HCT116 (cell line): ENCODE measurements at regions not wholly inside any gene's neighbourhood (a gene's known extent, or its start where the extent isn't known, plus 50 kb on each side); places are given as distances from the start of the nearest gene placed in this dataset.

Source experiments
- ATAC-seq: fragments of 200-7000 bp; cut with Tn5 transposase; 2 replicates; pipeline ENCODE4 v1.9.1; 2020; ENCODE audit warnings: mild to moderate bottlenecking, moderate library complexity
- BruUV-seq: library from RNA; stranded (reverse); fragments of 400-500 nt; replicated peaks from 2 replicates; lab custom pipeline; 2021; lab: Mats Ljungman, UMichigan
- CTCF ChIA-PET: fragments of 300-600 bp; sonication (Branson Sonifier 250); formaldehyde crosslinking; loops from one replicate; lab custom pipeline; 2021; ENCODE audit warnings: antibody characterized with exemption; lab: Charles Lee
- POLR2A ChIA-PET: fragments of 300-600, 350-600 bp; sonication (Branson Sonifier 250); formaldehyde crosslinking; loops from one replicate; lab custom pipeline; 2021; ENCODE audit warnings: antibody characterized with exemption; lab: Charles Lee
- RAD21 ChIA-PET, 2 experiments: fragments of 300-600 bp; sonication (Branson Sonifier 250); formaldehyde crosslinking; loops; one replicate each; lab custom pipeline; 2023; ENCODE audit warnings: low total read pairs in 2 of 2; ENCODE audit not compliant: uncharacterized antibody in 2 of 2, unreplicated experiment in 2 of 2, low non-redundant PET in 1 of 2; lab: Charles Lee
- DNase-seq: peaks from one replicate; pipeline ENCODE4 v3.0.0-alpha.2; 2010; ENCODE audit warnings: low read depth, low spot score
- H2AFZ ChIP-seq: fragments of 200-600 bp; shearing (Covaris generic), sonication (generic); 2 replicates; pipeline ENCODE4 v1.6.1; 2017; ENCODE audit warnings: low read depth, mixed run types, mixed read lengths, antibody characterized with exemption, low read length; ENCODE audit not compliant: poor library complexity, severe bottlenecking
- H3K27ac ChIP-seq: 2 replicates; pipeline ENCODE4 v1.5.1; 2012; ENCODE audit warnings: low read depth, low read length
- H3K27me3 ChIP-seq: fragments of 200-600 bp; sonication (generic); 2 replicates; pipeline ENCODE4 v1.6.1; 2016; ENCODE audit warnings: mixed run types, low read length, mixed read lengths; ENCODE audit not compliant: insufficient read depth
- H3K36me3 ChIP-seq, 2 experiments: fragments of 200-500 bp in 1 of 2; fragments of 200-600 bp in 1 of 2; sonication (Bioruptor generic) in 1 of 2; sonication (generic) in 1 of 2; 2 replicates each; pipeline versions ENCODE4 v1.5.1 to v1.6.1; 2014 to 2016; ENCODE audit warnings: low read length in 2 of 2, inconsistent platforms in 1 of 2, mixed read lengths in 1 of 2, mixed run types in 1 of 2; ENCODE audit not compliant: insufficient read depth in 2 of 2, control insufficient read depth in 1 of 2
- H3K4me1 ChIP-seq, 2 experiments: fragments of 200-600 bp in 1 of 2; sonication (generic) in 1 of 2; 2 replicates each; pipeline versions ENCODE4 v1.5.1 to v1.6.1; 2012 to 2017; ENCODE audit warnings: low read length in 2 of 2, inconsistent platforms in 1 of 2, mild to moderate bottlenecking in 1 of 2, mixed read lengths in 1 of 2, mixed run types in 1 of 2, moderate library complexity in 1 of 2; ENCODE audit not compliant: insufficient read depth in 2 of 2, control insufficient read depth in 1 of 2
- H3K4me2 ChIP-seq: fragments of 200-600 bp; sonication (generic); 2 replicates; pipeline ENCODE4 v1.6.1; 2017; ENCODE audit warnings: mixed run types, low read length, mixed read lengths
- H3K4me3 ChIP-seq, 2 experiments: fragments of 200-600 bp in 1 of 2; sonication (generic) in 1 of 2; replicated peaks in 1 of 2; 2 replicates each; pipeline ENCODE4 v1.5.1; 2011 to 2016; ENCODE audit warnings: low read length in 2 of 2, control low read depth in 1 of 2, low read depth in 1 of 2, mild to moderate bottlenecking in 1 of 2, mixed read lengths in 1 of 2, mixed run types in 1 of 2
- H3K79me2 ChIP-seq: fragments of 200-600 bp; sonication (generic); 2 replicates; pipeline ENCODE4 v1.6.1; 2017; ENCODE audit warnings: mild to moderate bottlenecking, mixed run types, low read length, moderate library complexity, mixed read lengths; ENCODE audit not compliant: insufficient read depth
- H3K9ac ChIP-seq: fragments of 200-600 bp; sonication (generic); 2 replicates; pipeline ENCODE4 v1.6.1; 2016; ENCODE audit warnings: low read length, mixed read lengths
- H3K9me2 ChIP-seq: fragments of 200-600 bp; sonication (generic), shearing (Covaris generic); 2 replicates; pipeline ENCODE4 v1.6.1; 2017; ENCODE audit warnings: mixed run types, mild to moderate bottlenecking, moderate library complexity; ENCODE audit not compliant: insufficient read depth
- H3K9me3 ChIP-seq, 2 experiments: fragments of 200-500 bp in 1 of 2; fragments of 200-600 bp in 1 of 2; sonication (Bioruptor generic) in 1 of 2; sonication (generic) in 1 of 2; 2 replicates each; pipeline ENCODE4 v1.6.1; 2014 to 2017; ENCODE audit warnings: low read length in 2 of 2, mixed read lengths in 2 of 2, inconsistent platforms in 1 of 2, low read depth in 1 of 2, mild to moderate bottlenecking in 1 of 2, mixed run types in 1 of 2, moderate library complexity in 1 of 2; ENCODE audit not compliant: control insufficient read depth in 1 of 2, insufficient read depth in 1 of 2
- H4K20me1 ChIP-seq: fragments of 200-600 bp; sonication (generic), shearing (Covaris generic); 2 replicates; pipeline ENCODE4 v1.6.1; 2017; ENCODE audit warnings: mixed run types, mild to moderate bottlenecking, moderate library complexity; ENCODE audit not compliant: insufficient read depth
- CBX3 ChIP-seq: IDR thresholded peaks from 2 replicates; pipeline ENCODE4 v1.6.1; 2012; ENCODE audit warnings: low read depth
- CEBPB ChIP-seq: IDR thresholded peaks from 2 replicates; pipeline ENCODE4 v1.6.1; 2012; ENCODE audit warnings: low read depth
- EGR1 ChIP-seq: IDR thresholded peaks from 2 replicates; pipeline ENCODE4 v1.6.1; 2012; ENCODE audit warnings: low read depth
- ELF1 ChIP-seq: IDR thresholded peaks from 2 replicates; pipeline ENCODE4 v1.6.1; 2012; ENCODE audit warnings: low read depth, borderline replicate concordance
- EZH2 ChIP-seq: fragments of 200-600 bp; sonication (generic); IDR thresholded peaks from 2 replicates; pipeline ENCODE4 v1.6.1; 2017; ENCODE audit warnings: antibody characterized with exemption, mixed run types
- FOSL1 ChIP-seq: IDR thresholded peaks from 2 replicates; pipeline ENCODE4 v1.6.1; 2012; ENCODE audit warnings: low read depth
- JUND ChIP-seq: IDR thresholded peaks from 2 replicates; pipeline ENCODE4 v1.6.1; 2012
- POLR2A ChIP-seq: IDR thresholded peaks from 2 replicates; pipeline ENCODE4 v1.7.0; 2011; ENCODE audit warnings: borderline replicate concordance; ENCODE audit not compliant: insufficient read depth, insufficient read length; ENCODE audit errors: extremely low read depth
- POLR2AphosphoS5 ChIP-seq: IDR thresholded peaks from 2 replicates; pipeline ENCODE4 v1.6.1; 2011; ENCODE audit warnings: mild to moderate bottlenecking, low read depth, low read length, moderate library complexity
- SIN3A ChIP-seq: IDR thresholded peaks from 2 replicates; pipeline ENCODE4 v1.6.1; 2012; ENCODE audit warnings: low read depth
- SP1 ChIP-seq: IDR thresholded peaks from 2 replicates; pipeline ENCODE4 v1.6.1; 2012; ENCODE audit warnings: low read depth
- TCF7L2 ChIP-seq: IDR thresholded peaks from 2 replicates; pipeline ENCODE4 v1.7.0; 2011; ENCODE audit warnings: borderline replicate concordance, inconsistent platforms; ENCODE audit not compliant: insufficient read depth, insufficient read length; ENCODE audit errors: extremely low read depth
- ZFX ChIP-seq: fragments of 450-650 bp; IDR thresholded peaks from 2 replicates; pipeline ENCODE4 v1.6.1; 2017
- ZNF274 ChIP-seq: fragments of 200-500 bp; sonication (Bioruptor generic); IDR thresholded peaks from 2 replicates; pipeline ENCODE4 v1.6.1; 2014; ENCODE audit warnings: mild to moderate bottlenecking, low read depth, low read length, inconsistent platforms
- intact Hi-C: fragments of 100-400 bp; cut with micrococcal nuclease; formaldehyde crosslinking; loops from 2 replicates; pipeline ENCODE4 v1.10.0; 2022
- TF ChIP-seq, protein P1 (sequence below): IDR thresholded peaks from 2 replicates; pipeline ENCODE4 v1.6.1; 2012; ENCODE audit warnings: low read depth
- TF ChIP-seq, protein P2 (sequence below): IDR thresholded peaks from 2 replicates; pipeline ENCODE4 v1.6.1; 2012

DNA sequence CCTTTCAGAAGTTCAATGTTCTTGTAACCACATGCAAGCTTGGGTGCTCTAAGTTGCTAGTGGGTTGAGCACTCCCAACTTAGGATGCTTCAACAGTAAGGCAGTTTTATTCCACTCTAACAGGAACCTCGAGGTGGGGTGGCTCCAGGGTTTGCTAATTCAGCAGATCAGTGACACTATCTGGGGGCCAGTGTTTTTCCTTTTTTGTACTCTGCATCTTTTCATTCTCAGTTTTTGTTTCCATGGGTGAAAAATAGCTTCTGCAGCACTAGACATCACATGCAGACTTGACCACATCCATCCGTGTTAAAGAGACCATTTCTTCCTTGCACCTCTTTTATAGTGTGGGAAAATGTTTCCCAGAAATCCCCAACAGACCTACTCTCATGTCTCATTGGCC lies 497.6 kb downstream of the STIM2 start:
- ChIA-PET POLR2A (no interaction called here), RAD21 (no interaction called here), CTCF (no interaction called here)
- Histone ChIP-seq H3K4me1 (peaks cover 0 to 6% of the 10 kb centered on the region in 2 experiments; a peak in 1 of 4 replicates), H3K4me3 (no peak overlapping the region), H3K9me3 (no peaks in the 10 kb centered on the region), H3K27ac (no peak overlapping the region), H3K27me3 (no peaks in the 10 kb centered on the region), H3K36me3 (no peaks in the 10 kb centered on the region), H2AFZ (no peak overlapping the region), H3K9me2 (no peaks in the 10 kb centered on the region), H4K20me1 (no peaks in the 10 kb centered on the region), H3K9ac (no peak overlapping the region), H3K79me2 (no peaks in the 10 kb centered on the region), H3K4me2 (no peak overlapping the region)
- ATAC-seq (no peak), DNase-seq (no peak)
- BruUV-seq: no TSS peak
- no peak for TF ChIP-seq SP1
- TF ChIP-seq ZNF274: no peak
- TF ChIP-seq EZH2: no peak
- no peak for TF ChIP-seq SIN3A
- no peak for TF ChIP-seq CBX3
- no peak for TF ChIP-seq EGR1
- TF ChIP-seq, protein P1, sequence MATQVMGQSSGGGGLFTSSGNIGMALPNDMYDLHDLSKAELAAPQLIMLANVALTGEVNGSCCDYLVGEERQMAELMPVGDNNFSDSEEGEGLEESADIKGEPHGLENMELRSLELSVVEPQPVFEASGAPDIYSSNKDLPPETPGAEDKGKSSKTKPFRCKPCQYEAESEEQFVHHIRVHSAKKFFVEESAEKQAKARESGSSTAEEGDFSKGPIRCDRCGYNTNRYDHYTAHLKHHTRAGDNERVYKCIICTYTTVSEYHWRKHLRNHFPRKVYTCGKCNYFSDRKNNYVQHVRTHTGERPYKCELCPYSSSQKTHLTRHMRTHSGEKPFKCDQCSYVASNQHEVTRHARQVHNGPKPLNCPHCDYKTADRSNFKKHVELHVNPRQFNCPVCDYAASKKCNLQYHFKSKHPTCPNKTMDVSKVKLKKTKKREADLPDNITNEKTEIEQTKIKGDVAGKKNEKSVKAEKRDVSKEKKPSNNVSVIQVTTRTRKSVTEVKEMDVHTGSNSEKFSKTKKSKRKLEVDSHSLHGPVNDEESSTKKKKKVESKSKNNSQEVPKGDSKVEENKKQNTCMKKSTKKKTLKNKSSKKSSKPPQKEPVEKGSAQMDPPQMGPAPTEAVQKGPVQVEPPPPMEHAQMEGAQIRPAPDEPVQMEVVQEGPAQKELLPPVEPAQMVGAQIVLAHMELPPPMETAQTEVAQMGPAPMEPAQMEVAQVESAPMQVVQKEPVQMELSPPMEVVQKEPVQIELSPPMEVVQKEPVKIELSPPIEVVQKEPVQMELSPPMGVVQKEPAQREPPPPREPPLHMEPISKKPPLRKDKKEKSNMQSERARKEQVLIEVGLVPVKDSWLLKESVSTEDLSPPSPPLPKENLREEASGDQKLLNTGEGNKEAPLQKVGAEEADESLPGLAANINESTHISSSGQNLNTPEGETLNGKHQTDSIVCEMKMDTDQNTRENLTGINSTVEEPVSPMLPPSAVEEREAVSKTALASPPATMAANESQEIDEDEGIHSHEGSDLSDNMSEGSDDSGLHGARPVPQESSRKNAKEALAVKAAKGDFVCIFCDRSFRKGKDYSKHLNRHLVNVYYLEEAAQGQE: no peak
- TF ChIP-seq, protein P2, sequence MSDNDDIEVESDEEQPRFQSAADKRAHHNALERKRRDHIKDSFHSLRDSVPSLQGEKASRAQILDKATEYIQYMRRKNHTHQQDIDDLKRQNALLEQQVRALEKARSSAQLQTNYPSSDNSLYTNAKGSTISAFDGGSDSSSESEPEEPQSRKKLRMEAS: no peak
- no peak for TF ChIP-seq ELF1
- no peak for TF ChIP-seq POLR2A
- no peak for TF ChIP-seq JUND
- TF ChIP-seq TCF7L2: no peak
- TF ChIP-seq FOSL1: no peak
- no peak for TF ChIP-seq ZFX
- TF ChIP-seq CEBPB: no peak
- no peak for TF ChIP-seq POLR2AphosphoS5
- intact Hi-C loops: loop anchor here (5.0 kb wide), 1 partner anchor 274 kb away; no protein-coding TSS in a partner anchor
